ENCODE measurements at regions not wholly inside any gene's neighbourhood (a gene's known extent, or its start where the extent isn't known, plus 50 kb on each side); places are given as distances from the start of the nearest gene placed in this dataset.

GRCh38 chr16:6146356-6146755 is 1048.8 kb upstream of the EEF2KMT start:
- no peak for TF ChIP-seq CTCF (IDR thresholded peaks at IDR 0.05 in 2 of 3, conservative IDR thresholded peaks at IDR 0.05 in 1 of 3; ENCODE audit: borderline replicate concordance in 1 of 3, insufficient read depth in 1 of 3, low read depth in 2 of 3, low read length in 2 of 3)
- no peak for TF ChIP-seq FOSL1 (IDR thresholded peaks at IDR 0.05; ENCODE audit: low read depth)
- TF ChIP-seq POLR2A (IDR thresholded peaks at IDR 0.05; ENCODE audit: borderline replicate concordance, extremely low read depth, insufficient read depth, insufficient read length) = no peak
- TF ChIP-seq ZNF274 (IDR thresholded peaks at IDR 0.05; ENCODE audit: low read depth, low read length) = no peak
- no peak for TF ChIP-seq ELF1 (IDR thresholded peaks at IDR 0.05; ENCODE audit: borderline replicate concordance, low read depth)
- TF ChIP-seq EZH2phosphoT487 (IDR thresholded peaks at IDR 0.05; ENCODE audit: borderline replicate concordance) = no peak
- no peak for TF ChIP-seq JUND (IDR thresholded peaks at IDR 0.05)
- no peak for TF ChIP-seq POLR2AphosphoS5 (IDR thresholded peaks at IDR 0.05; ENCODE audit: low read depth, low read length)
